ENCODE measurements at regions not wholly inside any gene's neighbourhood (a gene's known extent, or its start where the extent isn't known, plus 50 kb on each side); places are given as distances from the start of the nearest gene placed in this dataset.

GRCh38 chr20:11729806-11730205, 187.9 kb upstream of the BTBD3 start:
- Histone ChIP-seq H3K4me3 (no peak overlapping the region), H3K27ac (ENCODE audit: low read depth) (no peak overlapping the region), H3K36me3 (ENCODE audit: insufficient read depth) (no peaks in the 10 kb centered on the region), H4K20me1 (replicated peaks; ENCODE audit: insufficient read depth) (no peaks in the 10 kb centered on the region), H3K9me2 (ENCODE audit: insufficient read depth) (peaks cover 7% of the 10 kb centered on the region), H3F3A (replicated peaks; ENCODE audit: low read depth) (no peaks in the 10 kb centered on the region), H3K27me3 (ENCODE audit: insufficient read depth) (no peaks in the 10 kb centered on the region), H3K4me2 (no peak overlapping the region), H3K4me1 (ENCODE audit: insufficient read depth) (no peaks in the 10 kb centered on the region), H3K79me2 (replicated peaks; ENCODE audit: insufficient read depth) (no peaks in the 10 kb centered on the region), H2AFZ (no peak overlapping the region)
- no peaks in the 10 kb centered on the region for H3K36me3 Mint-ChIP-seq (ENCODE audit: low read depth)
- TF ChIP-seq ZNF114 (CRISPR knock-in tag; IDR thresholded peaks at IDR 0.05): no peak
- TF ChIP-seq EZH2phosphoT487 (IDR thresholded peaks at IDR 0.05; ENCODE audit: unreplicated experiment): no peak
- TF ChIP-seq STAT1 (IDR thresholded peaks at IDR 0.05; ENCODE audit: unreplicated experiment): no peak
- no peak for TF ChIP-seq POLR2AphosphoS5 (IDR thresholded peaks at IDR 0.05; ENCODE audit: low read depth)
- no peak for TF ChIP-seq CREB1 (CRISPR knock-in tag; IDR thresholded peaks at IDR 0.05; ENCODE audit: low read depth)
- TF ChIP-seq, protein P1, sequence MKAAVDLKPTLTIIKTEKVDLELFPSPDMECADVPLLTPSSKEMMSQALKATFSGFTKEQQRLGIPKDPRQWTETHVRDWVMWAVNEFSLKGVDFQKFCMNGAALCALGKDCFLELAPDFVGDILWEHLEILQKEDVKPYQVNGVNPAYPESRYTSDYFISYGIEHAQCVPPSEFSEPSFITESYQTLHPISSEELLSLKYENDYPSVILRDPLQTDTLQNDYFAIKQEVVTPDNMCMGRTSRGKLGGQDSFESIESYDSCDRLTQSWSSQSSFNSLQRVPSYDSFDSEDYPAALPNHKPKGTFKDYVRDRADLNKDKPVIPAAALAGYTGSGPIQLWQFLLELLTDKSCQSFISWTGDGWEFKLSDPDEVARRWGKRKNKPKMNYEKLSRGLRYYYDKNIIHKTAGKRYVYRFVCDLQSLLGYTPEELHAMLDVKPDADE (IDR thresholded peaks at IDR 0.05): no peak
- no peak for TF ChIP-seq CTCF (conservative IDR thresholded peaks at IDR 0.05; ENCODE audit: low read depth in 2 of 2)
- no peak for TF ChIP-seq JUNB (IDR thresholded peaks at IDR 0.05; ENCODE audit: unreplicated experiment)
- no peak for TF ChIP-seq NANOG (IDR thresholded peaks at IDR 0.05; ENCODE audit: borderline replicate concordance)
- no peak for TF ChIP-seq EZH2 (IDR thresholded peaks at IDR 0.05; ENCODE audit: low read depth, unreplicated experiment)
- TF ChIP-seq, protein P2, sequence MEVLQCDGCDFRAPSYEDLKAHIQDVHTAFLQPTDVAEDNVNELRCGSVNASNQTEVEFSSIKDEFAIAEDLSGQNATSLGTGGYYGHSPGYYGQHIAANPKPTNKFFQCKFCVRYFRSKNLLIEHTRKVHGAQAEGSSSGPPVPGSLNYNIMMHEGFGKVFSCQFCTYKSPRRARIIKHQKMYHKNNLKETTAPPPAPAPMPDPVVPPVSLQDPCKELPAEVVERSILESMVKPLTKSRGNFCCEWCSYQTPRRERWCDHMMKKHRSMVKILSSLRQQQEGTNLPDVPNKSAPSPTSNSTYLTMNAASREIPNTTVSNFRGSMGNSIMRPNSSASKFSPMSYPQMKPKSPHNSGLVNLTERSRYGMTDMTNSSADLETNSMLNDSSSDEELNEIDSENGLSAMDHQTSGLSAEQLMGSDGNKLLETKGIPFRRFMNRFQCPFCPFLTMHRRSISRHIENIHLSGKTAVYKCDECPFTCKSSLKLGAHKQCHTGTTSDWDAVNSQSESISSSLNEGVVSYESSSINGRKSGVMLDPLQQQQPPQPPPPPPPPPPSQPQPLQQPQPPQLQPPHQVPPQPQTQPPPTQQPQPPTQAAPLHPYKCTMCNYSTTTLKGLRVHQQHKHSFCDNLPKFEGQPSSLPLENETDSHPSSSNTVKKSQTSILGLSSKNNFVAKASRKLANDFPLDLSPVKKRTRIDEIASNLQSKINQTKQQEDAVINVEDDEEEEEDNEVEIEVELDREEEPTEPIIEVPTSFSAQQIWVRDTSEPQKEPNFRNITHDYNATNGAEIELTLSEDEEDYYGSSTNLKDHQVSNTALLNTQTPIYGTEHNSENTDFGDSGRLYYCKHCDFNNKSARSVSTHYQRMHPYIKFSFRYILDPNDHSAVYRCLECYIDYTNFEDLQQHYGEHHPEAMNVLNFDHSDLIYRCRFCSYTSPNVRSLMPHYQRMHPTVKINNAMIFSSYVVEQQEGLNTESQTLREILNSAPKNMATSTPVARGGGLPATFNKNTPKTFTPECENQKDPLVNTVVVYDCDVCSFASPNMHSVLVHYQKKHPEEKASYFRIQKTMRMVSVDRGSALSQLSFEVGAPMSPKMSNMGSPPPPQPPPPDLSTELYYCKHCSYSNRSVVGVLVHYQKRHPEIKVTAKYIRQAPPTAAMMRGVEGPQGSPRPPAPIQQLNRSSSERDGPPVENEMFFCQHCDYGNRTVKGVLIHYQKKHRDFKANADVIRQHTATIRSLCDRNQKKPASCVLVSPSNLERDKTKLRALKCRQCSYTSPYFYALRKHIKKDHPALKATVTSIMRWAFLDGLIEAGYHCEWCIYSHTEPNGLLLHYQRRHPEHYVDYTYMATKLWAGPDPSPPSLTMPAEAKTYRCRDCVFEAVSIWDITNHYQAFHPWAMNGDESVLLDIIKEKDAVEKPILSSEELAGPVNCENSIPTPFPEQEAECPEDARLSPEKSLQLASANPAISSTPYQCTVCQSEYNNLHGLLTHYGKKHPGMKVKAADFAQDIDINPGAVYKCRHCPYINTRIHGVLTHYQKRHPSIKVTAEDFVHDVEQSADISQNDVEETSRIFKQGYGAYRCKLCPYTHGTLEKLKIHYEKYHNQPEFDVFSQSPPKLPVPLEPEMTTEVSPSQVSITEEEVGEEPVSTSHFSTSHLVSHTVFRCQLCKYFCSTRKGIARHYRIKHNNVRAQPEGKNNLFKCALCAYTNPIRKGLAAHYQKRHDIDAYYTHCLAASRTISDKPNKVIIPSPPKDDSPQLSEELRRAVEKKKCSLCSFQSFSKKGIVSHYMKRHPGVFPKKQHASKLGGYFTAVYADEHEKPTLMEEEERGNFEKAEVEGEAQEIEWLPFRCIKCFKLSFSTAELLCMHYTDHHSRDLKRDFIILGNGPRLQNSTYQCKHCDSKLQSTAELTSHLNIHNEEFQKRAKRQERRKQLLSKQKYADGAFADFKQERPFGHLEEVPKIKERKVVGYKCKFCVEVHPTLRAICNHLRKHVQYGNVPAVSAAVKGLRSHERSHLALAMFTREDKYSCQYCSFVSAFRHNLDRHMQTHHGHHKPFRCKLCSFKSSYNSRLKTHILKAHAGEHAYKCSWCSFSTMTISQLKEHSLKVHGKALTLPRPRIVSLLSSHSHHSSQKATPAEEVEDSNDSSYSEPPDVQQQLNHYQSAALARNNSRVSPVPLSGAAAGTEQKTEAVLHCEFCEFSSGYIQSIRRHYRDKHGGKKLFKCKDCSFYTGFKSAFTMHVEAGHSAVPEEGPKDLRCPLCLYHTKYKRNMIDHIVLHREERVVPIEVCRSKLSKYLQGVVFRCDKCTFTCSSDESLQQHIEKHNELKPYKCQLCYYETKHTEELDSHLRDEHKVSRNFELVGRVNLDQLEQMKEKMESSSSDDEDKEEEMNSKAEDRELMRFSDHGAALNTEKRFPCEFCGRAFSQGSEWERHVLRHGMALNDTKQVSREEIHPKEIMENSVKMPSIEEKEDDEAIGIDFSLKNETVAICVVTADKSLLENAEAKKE (CRISPR knock-in tag; IDR thresholded peaks at IDR 0.05): no peak
- TF ChIP-seq, protein P3, sequence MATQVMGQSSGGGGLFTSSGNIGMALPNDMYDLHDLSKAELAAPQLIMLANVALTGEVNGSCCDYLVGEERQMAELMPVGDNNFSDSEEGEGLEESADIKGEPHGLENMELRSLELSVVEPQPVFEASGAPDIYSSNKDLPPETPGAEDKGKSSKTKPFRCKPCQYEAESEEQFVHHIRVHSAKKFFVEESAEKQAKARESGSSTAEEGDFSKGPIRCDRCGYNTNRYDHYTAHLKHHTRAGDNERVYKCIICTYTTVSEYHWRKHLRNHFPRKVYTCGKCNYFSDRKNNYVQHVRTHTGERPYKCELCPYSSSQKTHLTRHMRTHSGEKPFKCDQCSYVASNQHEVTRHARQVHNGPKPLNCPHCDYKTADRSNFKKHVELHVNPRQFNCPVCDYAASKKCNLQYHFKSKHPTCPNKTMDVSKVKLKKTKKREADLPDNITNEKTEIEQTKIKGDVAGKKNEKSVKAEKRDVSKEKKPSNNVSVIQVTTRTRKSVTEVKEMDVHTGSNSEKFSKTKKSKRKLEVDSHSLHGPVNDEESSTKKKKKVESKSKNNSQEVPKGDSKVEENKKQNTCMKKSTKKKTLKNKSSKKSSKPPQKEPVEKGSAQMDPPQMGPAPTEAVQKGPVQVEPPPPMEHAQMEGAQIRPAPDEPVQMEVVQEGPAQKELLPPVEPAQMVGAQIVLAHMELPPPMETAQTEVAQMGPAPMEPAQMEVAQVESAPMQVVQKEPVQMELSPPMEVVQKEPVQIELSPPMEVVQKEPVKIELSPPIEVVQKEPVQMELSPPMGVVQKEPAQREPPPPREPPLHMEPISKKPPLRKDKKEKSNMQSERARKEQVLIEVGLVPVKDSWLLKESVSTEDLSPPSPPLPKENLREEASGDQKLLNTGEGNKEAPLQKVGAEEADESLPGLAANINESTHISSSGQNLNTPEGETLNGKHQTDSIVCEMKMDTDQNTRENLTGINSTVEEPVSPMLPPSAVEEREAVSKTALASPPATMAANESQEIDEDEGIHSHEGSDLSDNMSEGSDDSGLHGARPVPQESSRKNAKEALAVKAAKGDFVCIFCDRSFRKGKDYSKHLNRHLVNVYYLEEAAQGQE (IDR thresholded peaks at IDR 0.05; ENCODE audit: unreplicated experiment): no peak
- TF ChIP-seq ZNF331 (CRISPR knock-in tag; IDR thresholded peaks at IDR 0.05; ENCODE audit: low read depth): no peak
- no peak overlapping the region for H3K27ac Mint-ChIP-seq
- H3K4me1 Mint-ChIP-seq: no peaks in the 10 kb centered on the region
- DNase-seq (ENCODE audit: low spot score): no peak
- ATAC-seq: no peak
- no peaks in the 10 kb centered on the region for H3K27me3 Mint-ChIP-seq (ENCODE audit: insufficient read depth, low read depth, poor library complexity)
- no peak overlapping the region for H3K4me3 Mint-ChIP-seq
- H3K9me3 Mint-ChIP-seq: peaks cover 6% of the 10 kb centered on the region; the same call in 2 of the 3 replicates

Measured in GM23338 (cell line).